Muscle layer of duodenum (tissue), 2 donors: ENCODE measurements at regions not wholly inside any gene's neighbourhood (a gene's known extent, or its start where the extent isn't known, plus 50 kb on each side); places are given as distances from the start of the nearest gene placed in this dataset.
"Not testable (repeated sequence)": the region's sequence is repeated elsewhere in the genome, so short reads cannot be mapped to it uniquely, and the experiment has no call there.

Experiments
- H3K27ac ChIP-seq: one replicate; pipeline ENCODE4 v1.7.0; 2013; ENCODE audit warnings: mild to moderate bottlenecking, low read length
- H3K27me3 ChIP-seq: one replicate; pipeline ENCODE4 v1.7.0; 2013; ENCODE audit warnings: low read depth, mild to moderate bottlenecking, control low read depth, low read length
- H3K36me3 ChIP-seq, 2 donors: one replicate each; pipeline ENCODE4 v1.7.0; 2013; ENCODE audit warnings: low read length in 2 of 2, control low read depth in 1 of 2, mild to moderate bottlenecking in 1 of 2; ENCODE audit not compliant: insufficient read depth in 2 of 2, control insufficient read depth in 1 of 2
- H3K4me1 ChIP-seq, 2 donors: one replicate each; pipeline ENCODE4 v1.7.0; 2013; ENCODE audit warnings: low read length in 2 of 2, mild to moderate bottlenecking in 2 of 2, control low read depth in 1 of 2, moderate library complexity in 1 of 2; ENCODE audit not compliant: insufficient read depth in 2 of 2, control insufficient read depth in 1 of 2
- H3K4me3 ChIP-seq, 2 donors: one replicate each; pipeline ENCODE4 v1.7.0; 2013; ENCODE audit warnings: low read length in 2 of 2, low read depth in 1 of 2, mild to moderate bottlenecking in 1 of 2
- H3K9me3 ChIP-seq, 2 donors: one replicate each; pipeline ENCODE4 v1.7.0; 2013; ENCODE audit warnings: low read length in 2 of 2, control low read depth in 1 of 2, mild to moderate bottlenecking in 1 of 2; ENCODE audit not compliant: control insufficient read depth in 1 of 2
- donor health status: healthy.

GRCh38 chr6:159522877-159523547 is 170.0 kb downstream of the SOD2 start:
- H3K27ac ChIP-seq, result no peak overlapping the region
- H3K9me3 ChIP-seq, result no peaks in the 10 kb centered on the region
- no peaks in the 10 kb centered on the region for H3K27me3 ChIP-seq
- no peaks in the 10 kb centered on the region for H3K4me1 ChIP-seq
- no peak overlapping the region for H3K4me3 ChIP-seq
- no peaks in the 10 kb centered on the region for H3K36me3 ChIP-seq

- Histone ChIP-seq H3K9me3 (no peaks in the 10 kb centered on the region), H3K27ac (no peak overlapping the region), H3K36me3 (no peaks in the 10 kb centered on the region), H3K4me3 (no peak overlapping the region), H3K27me3 (no peaks in the 10 kb centered on the region), H3K4me1 (no peaks in the 10 kb centered on the region)
These were observed 171.1 kb downstream of the SOD2 start for GRCh38 chr6:159521962-159522361.

- Histone ChIP-seq H3K4me1 (no peaks in the 10 kb centered on the region), H3K36me3 (no peaks in the 10 kb centered on the region), H3K27ac (no peak overlapping the region), H3K9me3 (no peaks in the 10 kb centered on the region), H3K27me3 (no peaks in the 10 kb centered on the region), H3K4me3 (no peak overlapping the region)
These were observed 173.0 kb downstream of the SOD2 start for GRCh38 chr6:159520002-159520401.

GRCh38 chr6:159515811-159516210 is 177.2 kb downstream of the SOD2 start:
- not testable (repeated sequence) for H3K4me3 ChIP-seq, H3K36me3 ChIP-seq, H3K4me1 ChIP-seq, H3K27ac ChIP-seq, H3K9me3 ChIP-seq, H3K27me3 ChIP-seq

- Histone ChIP-seq H3K9me3 (no peaks in the 10 kb centered on the region), H3K27me3 (no peaks in the 10 kb centered on the region)
These were observed 179.1 kb downstream of the SOD2 start for GRCh38 chr6:159513914-159514313.

GRCh38 chr6:159513074-159513720 is 179.8 kb downstream of the SOD2 start:
- Histone ChIP-seq H3K27me3 (no peaks in the 10 kb centered on the region), H3K4me3 (no peak overlapping the region), H3K36me3 (no peaks in the 10 kb centered on the region), H3K9me3 (no peaks in the 10 kb centered on the region), H3K27ac (no peak overlapping the region), H3K4me1 (no peaks in the 10 kb centered on the region)

More at GRCh38 chr6:159513914-159514313, 179.1 kb downstream of the SOD2 start:
- Histone ChIP-seq H3K36me3 (no peaks in the 10 kb centered on the region), H3K4me1 (no peaks in the 10 kb centered on the region), H3K27ac (no peak overlapping the region), H3K4me3 (no peak overlapping the region)

GRCh38 chr6:159512571-159512970 is 180.5 kb downstream of the SOD2 start:
- Histone ChIP-seq H3K36me3 (no peaks in the 10 kb centered on the region), H3K27ac (no peak overlapping the region), H3K27me3 (no peaks in the 10 kb centered on the region), H3K4me1 (no peaks in the 10 kb centered on the region), H3K4me3 (no peak overlapping the region), H3K9me3 (no peaks in the 10 kb centered on the region)

- no peaks in the 10 kb centered on the region for H3K4me1 ChIP-seq
These were observed 180.9 kb downstream of the SOD2 start for GRCh38 chr6:159512104-159512503.

GRCh38 chr6:159510141-159510540 is 182.9 kb downstream of the SOD2 start:
- Histone ChIP-seq H3K9me3 (no peaks in the 10 kb centered on the region), H3K36me3 (no peaks in the 10 kb centered on the region), H3K4me3 (no peak overlapping the region), H3K27me3 (no peaks in the 10 kb centered on the region), H3K4me1 (no peaks in the 10 kb centered on the region), H3K27ac (no peak overlapping the region)

More at GRCh38 chr6:159512104-159512503, 180.9 kb downstream of the SOD2 start:
- no peaks in the 10 kb centered on the region for H3K27me3 ChIP-seq
- no peaks in the 10 kb centered on the region for H3K36me3 ChIP-seq
- no peak overlapping the region for H3K4me3 ChIP-seq
- H3K9me3 ChIP-seq, result no peaks in the 10 kb centered on the region
- H3K27ac ChIP-seq, result no peak overlapping the region

GRCh38 chr6:159508931-159509330 is 184.1 kb downstream of the SOD2 start:
- no peaks in the 10 kb centered on the region for H3K4me1 ChIP-seq
- no peaks in the 10 kb centered on the region for H3K27me3 ChIP-seq
- H3K9me3 ChIP-seq, result no peaks in the 10 kb centered on the region
- H3K4me3 ChIP-seq, result no peak overlapping the region
- no peaks in the 10 kb centered on the region for H3K36me3 ChIP-seq
- H3K27ac ChIP-seq, result no peak overlapping the region

- H3K9me3 ChIP-seq, result no peaks in the 10 kb centered on the region
- no peaks in the 10 kb centered on the region for H3K4me1 ChIP-seq
- H3K27me3 ChIP-seq, result no peaks in the 10 kb centered on the region
- H3K27ac ChIP-seq, result no peak overlapping the region
- H3K36me3 ChIP-seq, result no peaks in the 10 kb centered on the region
- no peak overlapping the region for H3K4me3 ChIP-seq
These were observed 187.0 kb downstream of the SOD2 start for GRCh38 chr6:159506048-159506447.
